Fibroblast of villous mesenchyme (primary cell): ENCODE measurements at regions not wholly inside any gene's neighbourhood (a gene's known extent, or its start where the extent isn't known, plus 50 kb on each side); places are given as distances from the start of the nearest gene placed in this dataset.

Experiments used
- DNase-seq: peaks from one replicate; pipeline ENCODE4 v3.0.0-alpha.2; 2010; ENCODE audit warnings: low read depth
- H3K4me3 ChIP-seq: 2 replicates; pipeline ENCODE4 v1.5.1; 2011; ENCODE audit warnings: low read depth, mild to moderate bottlenecking, low read length
- CTCF ChIP-seq: IDR thresholded peaks from 2 replicates; pipeline ENCODE4 v1.5.1; 2012; ENCODE audit warnings: low read depth, mild to moderate bottlenecking, low read length; ENCODE audit not compliant: insufficient read depth

GRCh38 chr17:14719942-14720341 lies 419.1 kb downstream of the HS3ST3B1 start:
- no peak overlapping the region for H3K4me3 ChIP-seq
- DNase-seq = no peak
- TF ChIP-seq CTCF = no peak

GRCh38 chr17:14717859-14718258 lies 417.0 kb downstream of the HS3ST3B1 start:
- TF ChIP-seq CTCF = no peak
- H3K4me3 ChIP-seq = no peak overlapping the region
- no peak for DNase-seq

GRCh38 chr17:14715561-14715960 lies 414.7 kb downstream of the HS3ST3B1 start:
- DNase-seq = no peak
- H3K4me3 ChIP-seq = no peak overlapping the region
- TF ChIP-seq CTCF = no peak

GRCh38 chr17:14712611-14713021 lies 411.7 kb downstream of the HS3ST3B1 start:
- no peak overlapping the region for H3K4me3 ChIP-seq
- peak; percentile 6 for DNase-seq
- TF ChIP-seq CTCF = no peak

GRCh38 chr17:14704121-14704520 lies 403.2 kb downstream of the HS3ST3B1 start:
- no peak for DNase-seq
- H3K4me3 ChIP-seq = no peak overlapping the region
- TF ChIP-seq CTCF = no peak

GRCh38 chr17:14701886-14702285 lies 401.0 kb downstream of the HS3ST3B1 start:
- TF ChIP-seq CTCF = no peak
- no peak for DNase-seq
- no peak overlapping the region for H3K4me3 ChIP-seq

- H3K4me3 ChIP-seq = no peak overlapping the region
- TF ChIP-seq CTCF = no peak
- no peak for DNase-seq
These were observed 398.8 kb downstream of the HS3ST3B1 start for GRCh38 chr17:14699574-14700185.
